ENCODE measurements at regions not wholly inside any gene's neighbourhood (a gene's known extent, or its start where the extent isn't known, plus 50 kb on each side); places are given as distances from the start of the nearest gene placed in this dataset.

DNA sequence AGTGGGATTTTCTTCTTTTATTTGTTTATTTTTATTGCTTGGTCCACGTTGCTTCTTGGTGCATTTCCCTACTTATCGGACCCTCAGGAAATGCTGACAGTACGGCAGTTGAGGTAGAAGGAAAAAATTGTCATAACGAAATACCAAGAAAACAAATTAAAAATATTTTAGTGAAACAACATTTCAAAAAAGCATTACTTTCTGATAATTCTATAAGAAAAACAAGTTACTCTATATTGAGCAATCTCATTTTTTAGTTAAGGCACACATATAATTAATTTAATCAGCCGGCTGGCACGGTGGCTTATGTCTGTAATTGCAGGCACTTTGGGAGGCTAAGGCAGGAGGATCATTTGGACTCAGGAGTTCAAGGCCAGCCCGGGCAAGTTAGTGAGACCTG, 102.1 kb downstream of the SH3YL1 start:
- TF ChIP-seq EZH2 (IDR thresholded peaks at IDR 0.05; ENCODE audit: low read depth) = no peak
- TF ChIP-seq CTCF (conservative IDR thresholded peaks at IDR 0.05) = no peak
